PFSK-1 (cell line): ENCODE measurements at regions not wholly inside any gene's neighbourhood (a gene's known extent, or its start where the extent isn't known, plus 50 kb on each side); places are given as distances from the start of the nearest gene placed in this dataset.

Experiments used
- POLR2AphosphoS5 ChIP-seq: IDR thresholded peaks from 2 replicates; pipeline ENCODE4 v1.6.1; 2012; ENCODE audit warnings: low read depth, mild to moderate bottlenecking, control low read depth, low read length, moderate library complexity
- REST ChIP-seq, 2 experiments: IDR thresholded peaks; 2 replicates each; pipeline versions ENCODE4 v1.6.1 to v1.8.0; 2011 to 2012; ENCODE audit warnings: low read depth in 2 of 2, low read length in 2 of 2, control low read depth in 1 of 2, inconsistent platforms in 1 of 2, mild to moderate bottlenecking in 1 of 2, moderate library complexity in 1 of 2; ENCODE audit not compliant: insufficient read depth in 1 of 2
- TAF1 ChIP-seq: IDR thresholded peaks from 2 replicates; pipeline ENCODE4 v1.6.1; 2012; ENCODE audit warnings: low read length, control low read depth, borderline replicate concordance; ENCODE audit not compliant: insufficient read depth

DNA sequence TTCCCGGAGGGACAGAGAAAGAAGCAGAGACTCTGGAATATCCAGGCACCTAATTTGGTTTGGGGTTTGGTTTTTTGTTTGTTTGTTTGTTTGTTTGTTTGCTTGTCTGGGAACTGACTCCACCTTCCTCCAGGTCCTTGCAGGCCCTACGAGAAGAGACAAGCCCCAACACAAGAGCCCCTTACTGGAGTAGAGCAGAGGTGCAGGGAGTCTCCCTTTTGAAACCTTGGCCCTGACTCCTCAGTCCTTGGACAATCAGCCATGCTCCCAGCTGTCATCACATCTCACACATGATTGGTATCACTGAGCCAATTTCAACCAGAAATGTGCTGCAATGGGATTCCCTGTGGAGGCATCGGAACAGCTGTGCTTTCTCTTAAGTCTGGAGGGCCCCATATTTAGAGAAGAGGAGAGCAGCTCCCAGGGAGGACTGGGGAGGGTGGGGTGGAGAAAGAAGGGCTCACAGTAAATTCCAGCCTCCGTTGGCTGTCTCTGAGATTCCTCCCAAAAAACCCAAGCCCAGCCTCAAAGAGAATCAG is 279.9 kb upstream of the NCKAP5 start:
- TF ChIP-seq REST (IDR thresholded peaks at IDR 0.05; ENCODE audit: insufficient read depth in 1 of 2, low read depth in 2 of 2, low read length in 2 of 2) (no peak), POLR2AphosphoS5 (no peak), TAF1 (no peak)
